ENCODE measurements at regions not wholly inside any gene's neighbourhood (a gene's known extent, or its start where the extent isn't known, plus 50 kb on each side); places are given as distances from the start of the nearest gene placed in this dataset.

- no peak for DNase-seq (ENCODE audit: low spot score)
Observed at GRCh38 chr2:21253311-21254027, 129.7 kb downstream of the TDRD15 start.

GRCh38 chr2:21254170-21254965 is 130.6 kb downstream of the TDRD15 start:
- peak; percentile 85 for DNase-seq (ENCODE audit: low spot score)

- peak; percentile 100 for DNase-seq (ENCODE audit: low spot score)
Observed at GRCh38 chr2:21256006-21256405, 132.2 kb downstream of the TDRD15 start.

DNA sequence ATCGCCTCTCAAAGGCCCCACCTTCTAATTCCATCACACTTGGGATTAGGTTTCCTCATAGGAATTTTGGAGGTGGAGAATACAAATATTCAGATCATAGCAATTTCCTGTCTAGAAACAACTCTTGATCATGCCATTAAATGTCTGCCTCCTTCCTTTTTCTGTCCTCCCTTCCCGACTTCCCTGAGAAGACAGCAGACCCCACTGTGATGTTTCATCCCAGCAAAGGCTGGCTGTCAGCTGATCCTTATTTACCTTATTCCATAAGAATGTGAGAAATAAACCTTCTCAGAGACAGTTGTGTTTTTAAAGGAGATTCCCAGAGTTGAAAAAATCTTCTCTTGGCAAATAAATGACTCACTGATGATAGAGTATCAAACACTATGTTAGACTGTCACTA is 133.9 kb downstream of the TDRD15 start:
- no peak for DNase-seq (ENCODE audit: low spot score)

GRCh38 chr2:21258082-21258481 is 134.3 kb downstream of the TDRD15 start:
- DNase-seq (ENCODE audit: low spot score) = no peak

DNA sequence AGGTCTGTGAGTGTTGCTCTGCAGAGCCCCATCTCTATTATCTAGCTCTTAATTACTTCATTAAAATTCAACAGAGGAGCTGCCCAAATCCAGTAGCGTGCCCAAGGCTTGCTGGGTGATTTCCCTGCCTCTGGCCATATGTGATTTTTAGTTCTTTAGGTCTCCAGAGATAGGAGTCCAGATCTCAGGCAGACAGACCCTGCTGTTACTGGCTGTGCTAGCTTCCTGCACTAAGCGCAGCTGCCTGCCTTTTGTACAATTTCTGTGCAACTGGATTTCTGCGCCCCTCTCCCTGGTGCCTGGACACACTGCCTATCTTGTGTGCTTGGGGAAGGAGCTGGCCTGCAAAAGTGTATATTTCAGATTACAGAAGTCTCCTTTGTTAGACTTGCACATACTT is 136.5 kb downstream of the TDRD15 start:
- no peak for DNase-seq (ENCODE audit: low spot score)

- no peak for DNase-seq (ENCODE audit: low spot score)
Observed at GRCh38 chr2:21261591-21261990, 137.8 kb downstream of the TDRD15 start.

DNA sequence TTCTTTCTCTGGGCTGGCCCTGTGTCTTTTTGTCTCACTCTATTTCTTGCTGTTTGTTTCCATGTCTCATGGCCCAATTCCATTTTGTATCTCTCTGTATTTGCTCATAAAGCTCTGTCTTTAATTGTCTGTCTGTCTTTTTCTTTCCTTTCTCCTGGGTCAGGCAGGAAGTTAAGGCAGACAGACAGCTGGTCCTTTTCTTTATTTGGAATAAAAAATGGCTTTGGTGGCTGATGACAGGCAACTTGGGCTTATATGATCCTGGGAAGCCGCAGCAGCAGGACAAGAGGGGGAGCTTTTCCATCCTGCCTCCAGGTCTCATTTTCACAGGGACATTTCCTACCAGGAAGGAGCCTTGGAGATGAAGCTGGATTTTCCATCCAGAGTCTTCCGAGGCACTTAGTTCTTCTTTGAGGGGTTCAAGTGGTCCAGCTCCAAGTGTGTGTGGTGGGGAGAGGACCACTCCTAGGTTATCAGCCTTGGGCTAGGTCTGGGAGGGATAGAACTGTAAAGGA is 138.7 kb downstream of the TDRD15 start:
- no peak for DNase-seq (ENCODE audit: low spot score)

GRCh38 chr2:21263622-21264021 is 139.9 kb downstream of the TDRD15 start:
- peak; percentile 99 for DNase-seq (ENCODE audit: low spot score)

- no peak for DNase-seq (ENCODE audit: low spot score)
Observed at GRCh38 chr2:21265752-21266151, 142.0 kb downstream of the TDRD15 start.

- no peak for DNase-seq (ENCODE audit: low spot score)
Observed at GRCh38 chr2:21267232-21267835, 143.6 kb downstream of the TDRD15 start.

- DNase-seq (ENCODE audit: low spot score) = no peak
Observed at GRCh38 chr2:21268197-21268877, 144.6 kb downstream of the TDRD15 start.

- DNase-seq (ENCODE audit: low spot score) = no peak
Observed at GRCh38 chr2:21268878-21269224, 145.1 kb downstream of the TDRD15 start.

DNA sequence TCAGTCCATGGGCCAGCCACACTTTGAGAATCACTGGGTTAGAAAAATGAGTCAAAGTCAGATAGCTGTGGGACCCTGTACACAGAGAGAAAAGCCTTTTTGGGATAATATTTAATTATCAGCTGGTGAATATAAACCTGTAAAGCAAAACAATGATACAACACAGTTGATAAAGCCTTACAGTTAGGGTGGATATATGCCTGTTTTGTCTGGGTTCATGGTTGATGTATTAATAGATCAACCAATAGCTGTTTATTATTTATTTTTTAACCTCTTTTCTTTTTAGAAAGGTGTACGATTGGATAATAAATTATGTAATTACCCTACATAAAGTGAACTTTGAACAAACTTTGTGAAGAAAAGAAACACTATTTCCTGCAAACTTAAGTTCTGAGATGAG is 145.6 kb downstream of the TDRD15 start:
- DNase-seq (ENCODE audit: low spot score) = no peak

DNA sequence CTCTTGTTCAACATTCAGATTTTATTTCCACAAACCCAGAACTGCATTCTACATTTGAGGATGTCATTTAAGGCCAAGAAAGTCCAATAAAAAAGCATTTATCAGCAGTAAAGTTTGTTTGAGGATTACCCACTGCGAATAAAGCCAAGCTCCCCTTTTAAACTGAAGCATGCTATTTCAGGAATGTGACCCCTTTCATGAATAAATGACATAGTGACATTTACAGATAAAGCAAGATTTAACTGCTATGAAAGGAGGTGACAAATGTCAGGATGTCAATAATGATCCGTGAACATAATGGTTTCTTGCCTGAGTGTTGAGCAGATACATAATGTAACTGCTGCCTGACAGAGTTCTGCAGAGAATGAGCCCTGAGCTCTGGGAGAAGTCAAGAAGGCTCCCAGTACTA is 146.3 kb downstream of the TDRD15 start:
- no peak for DNase-seq (ENCODE audit: low spot score)

DNA sequence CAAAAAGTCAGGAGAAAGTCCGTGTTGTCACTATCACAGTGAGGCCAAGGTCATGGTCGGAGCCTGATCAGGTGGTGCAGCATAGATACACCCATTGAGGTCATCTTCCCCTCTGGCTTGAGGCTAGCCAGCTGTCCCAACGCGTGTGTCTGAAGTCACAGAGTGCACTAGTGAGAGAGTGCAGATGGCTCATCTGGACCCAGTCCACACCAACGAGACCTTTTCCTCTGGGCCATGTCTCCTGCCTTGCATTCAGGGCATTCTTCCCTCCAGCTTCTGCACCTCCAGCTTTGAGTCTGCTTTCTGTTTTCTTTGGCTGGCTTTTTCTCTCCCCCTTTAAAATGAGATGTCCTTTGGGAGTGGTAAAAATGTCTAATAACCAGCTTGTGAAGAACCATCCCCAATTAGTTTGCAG is 146.9 kb downstream of the TDRD15 start:
- peak; percentile 66 for DNase-seq (ENCODE audit: low spot score)

DNA sequence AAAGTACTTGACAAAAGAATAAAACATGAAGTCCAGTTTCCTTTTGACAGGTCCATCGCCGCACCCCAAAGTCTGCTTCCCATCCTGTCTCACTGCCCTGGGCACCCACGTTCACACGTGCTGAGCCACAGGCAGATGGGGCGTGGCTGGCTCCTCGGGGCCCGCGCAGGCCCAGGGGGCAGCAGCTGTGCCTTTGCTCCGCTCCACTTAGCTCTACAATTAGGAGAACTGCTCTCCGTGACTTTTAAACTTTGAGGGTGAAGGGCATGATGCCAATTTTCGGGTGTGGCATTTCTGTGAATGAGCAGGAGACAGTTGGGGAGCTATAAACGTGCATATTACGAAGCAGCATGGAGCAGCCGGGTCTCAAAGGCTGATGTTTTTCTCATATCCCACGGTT is 152.4 kb downstream of the TDRD15 start:
- DNase-seq (ENCODE audit: low spot score) = no peak

- no peak for DNase-seq (ENCODE audit: low spot score)
Observed at GRCh38 chr2:21277068-21278056, 153.6 kb downstream of the TDRD15 start.

DNA sequence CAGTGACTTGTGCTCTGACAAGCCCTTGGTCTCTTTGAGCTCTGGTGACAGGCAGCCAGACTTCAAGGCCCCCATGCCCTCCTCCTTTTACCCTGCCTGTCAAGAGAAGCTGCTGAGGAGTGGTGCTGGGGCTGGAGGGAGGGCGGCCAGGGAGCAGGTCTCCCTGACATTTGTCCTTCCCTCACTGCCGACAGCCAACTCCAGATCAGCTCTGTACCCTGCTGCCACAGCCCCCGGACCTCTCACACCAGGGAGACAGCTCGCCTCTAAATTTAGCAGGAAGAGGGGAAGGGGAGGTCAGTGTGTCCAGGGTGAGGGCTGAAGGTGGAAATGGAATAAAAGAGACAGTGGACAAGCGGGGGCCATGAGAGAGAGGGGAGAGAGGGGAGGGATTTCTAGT is 155.8 kb downstream of the TDRD15 start:
- no peak for DNase-seq (ENCODE audit: low spot score)

- no peak for DNase-seq (ENCODE audit: low spot score)
Observed at GRCh38 chr2:21280793-21281192, 157.0 kb downstream of the TDRD15 start.

DNA sequence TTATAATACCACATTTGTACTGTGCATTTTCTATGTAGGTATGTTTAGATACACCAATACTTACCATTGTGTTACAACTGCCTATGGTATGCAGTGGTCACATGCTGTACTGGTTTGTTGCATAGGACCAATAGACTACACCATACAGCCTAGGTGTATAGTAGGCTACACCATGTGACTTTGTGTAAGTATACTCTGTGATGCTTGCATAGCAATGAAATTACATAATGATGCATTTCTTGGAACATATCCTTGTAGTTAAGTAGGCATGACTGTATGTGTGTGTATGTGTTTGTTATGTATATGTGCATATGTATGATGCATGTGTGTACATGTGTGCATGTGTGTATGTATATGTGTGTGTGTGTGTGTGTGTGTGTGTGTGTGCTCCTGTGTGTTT is 157.6 kb downstream of the TDRD15 start:
- DNase-seq (ENCODE audit: low spot score) = no peak
